Naive thymus-derived CD4-positive, alpha-beta T cell (primary cell): ENCODE measurements at regions not wholly inside any gene's neighbourhood (a gene's known extent, or its start where the extent isn't known, plus 50 kb on each side); places are given as distances from the start of the nearest gene placed in this dataset.

Experiments used
- ATAC-seq: fragments of 150-1000 bp; cut with Tn5 transposase; 2 replicates; pipeline ENCODE4 v1.10.0; 2021; ENCODE audit warnings: mild to moderate bottlenecking, moderate library complexity
- CTCF ChIA-PET: fragments of 350-600 bp; sonication (Branson Sonifier 250); formaldehyde crosslinking; loops from one replicate; lab custom pipeline; 2021; ENCODE audit warnings: antibody characterized with exemption; lab: Charles Lee
- POLR2A ChIA-PET: fragments of 350-600 bp; sonication (Branson Sonifier 250); formaldehyde crosslinking; loops from one replicate; lab custom pipeline; 2021; ENCODE audit warnings: antibody characterized with exemption, inconsistent platforms; lab: Charles Lee
- DNase-seq, 9 donors: peaks; one replicate each; pipeline versions ENCODE4 v3.0.0 to v3.0.0-alpha.2; 2020 to 2022; ENCODE audit warnings: mixed read lengths in 1 of 9
- H3K27ac ChIP-seq: one replicate; pipeline ENCODE4 v1.7.0; 2013; ENCODE audit warnings: mild to moderate bottlenecking, low read depth, low read length, moderate library complexity
- H3K27me3 ChIP-seq, 2 donors: one replicate each; pipeline ENCODE4 v1.7.0; 2013; ENCODE audit warnings: low read length in 2 of 2, mild to moderate bottlenecking in 2 of 2, moderate library complexity in 2 of 2; ENCODE audit not compliant: control insufficient read depth in 2 of 2, insufficient read depth in 2 of 2
- H3K36me3 ChIP-seq, 3 experiments: 1 replicate in 2 of 3; 2 replicates in 1 of 3; pipeline ENCODE4 v1.7.0; 2013; ENCODE audit warnings: low read length in 3 of 3, mild to moderate bottlenecking in 3 of 3, moderate library complexity in 1 of 3; ENCODE audit not compliant: insufficient read depth in 3 of 3, control insufficient read depth in 2 of 3
- H3K4me1 ChIP-seq, 2 donors: one replicate each; pipeline ENCODE4 v1.7.0; 2013; ENCODE audit warnings: low read length in 2 of 2, mild to moderate bottlenecking in 2 of 2, moderate library complexity in 1 of 2; ENCODE audit not compliant: control insufficient read depth in 2 of 2, insufficient read depth in 2 of 2
- H3K4me3 ChIP-seq: 2 replicates; pipeline ENCODE4 v1.7.0; 2013; ENCODE audit warnings: mild to moderate bottlenecking, low read length
- H3K9me3 ChIP-seq, 3 experiments: 1 replicate in 2 of 3; 2 replicates in 1 of 3; pipeline ENCODE4 v1.7.0; 2013; ENCODE audit warnings: low read length in 3 of 3; ENCODE audit not compliant: control insufficient read depth in 2 of 3
- H3K27ac Mint-ChIP-seq, 9 donors: one replicate each; pipeline ENCODE4 v1.8.0; 2020 to 2022; ENCODE audit warnings: mixed read lengths in 9 of 9, mild to moderate bottlenecking in 8 of 9, moderate library complexity in 5 of 9, inconsistent platforms in 2 of 9
- H3K27me3 Mint-ChIP-seq, 5 donors: one replicate each; pipeline ENCODE4 v1.8.0; 2021 to 2022; ENCODE audit warnings: mixed read lengths in 5 of 5, mild to moderate bottlenecking in 1 of 5
- H3K36me3 Mint-ChIP-seq, 5 donors: one replicate each; pipeline ENCODE4 v1.8.0; 2020 to 2022; ENCODE audit warnings: mixed read lengths in 5 of 5, mild to moderate bottlenecking in 3 of 5, inconsistent platforms in 1 of 5
- H3K4me1 Mint-ChIP-seq, 7 donors: one replicate each; pipeline ENCODE4 v1.8.0; 2020 to 2022; ENCODE audit warnings: mixed read lengths in 7 of 7, mild to moderate bottlenecking in 3 of 7, inconsistent platforms in 1 of 7
- H3K4me3 Mint-ChIP-seq, 10 donors: one replicate each; pipeline ENCODE4 v1.8.0; 2020 to 2022; ENCODE audit warnings: mild to moderate bottlenecking in 10 of 10, mixed read lengths in 10 of 10, moderate library complexity in 6 of 10, inconsistent platforms in 2 of 10
- H3K9me3 Mint-ChIP-seq, 11 donors: one replicate each; pipeline ENCODE4 v1.8.0; 2020 to 2022; ENCODE audit warnings: mixed read lengths in 11 of 11, mild to moderate bottlenecking in 4 of 11, inconsistent platforms in 1 of 11, moderate library complexity in 1 of 11
- intact Hi-C, 2 donors: fragments of 100-400 bp; cut with micrococcal nuclease; formaldehyde crosslinking; loops; one replicate each; pipeline ENCODE4 v1.15.1; 2023

DNA sequence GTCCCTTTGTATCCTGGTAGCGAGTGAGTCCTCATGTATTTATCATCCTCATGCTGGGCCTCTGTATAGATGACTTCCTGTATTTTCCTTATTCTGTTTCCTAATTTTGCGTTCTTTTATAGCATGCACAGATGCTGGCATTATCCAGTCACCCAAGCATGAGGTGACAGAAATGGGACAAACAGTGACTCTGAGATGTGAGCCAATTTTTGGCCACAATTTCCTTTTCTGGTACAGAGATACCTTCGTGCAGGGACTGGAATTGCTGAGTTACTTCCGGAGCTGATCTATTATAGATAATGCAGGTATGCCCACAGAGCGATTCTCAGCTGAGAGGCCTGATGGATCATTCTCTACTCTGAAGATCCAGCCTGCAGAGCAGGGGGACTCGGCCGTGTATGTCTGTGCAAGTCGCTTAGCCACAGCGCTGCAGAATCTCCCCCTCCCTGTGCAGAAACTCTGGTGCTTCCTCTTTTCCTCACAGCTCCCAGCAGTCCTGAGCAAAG, 183.1 kb upstream of the PRSS58 start:
- Mint-ChIP-seq H3K27ac (peak overlapping the region in 3 of 9 donors; percentile 22 to 41 (median 41)), H3K9me3 (no peaks in the 10 kb centered on the region), H3K4me3 (peak overlapping the region in 9 of 10 donors; percentile 3 to 66 (median 40)), H3K36me3 (no peaks in the 10 kb centered on the region), H3K4me1 (peaks cover 30 to 57% (median 53%) of the 10 kb centered on the region in 7 donors), H3K27me3 (no peaks in the 10 kb centered on the region)
- Histone ChIP-seq H3K36me3 (no peaks in the 10 kb centered on the region), H3K4me1 (peaks cover 0 to 28% of the 10 kb centered on the region in 2 donors), H3K9me3 (no peaks in the 10 kb centered on the region), H3K4me3 (no peak overlapping the region), H3K27ac (no peak overlapping the region), H3K27me3 (no peaks in the 10 kb centered on the region)
- DNase-seq (peak in 1 of 9 donors; percentile 17), ATAC-seq (peak; percentile 52)
- CTCF ChIA-PET = interaction anchor here (1.0 to 1.3 kb wide), 2 partner anchors 18 to 33 kb away, joined by 3 to 4 read pairs; no protein-coding TSS in a partner anchor
- intact Hi-C loops = loop anchor here in 1 of 2 donors (2.0 to 5.0 kb wide), 2 partner anchors 14 to 41 kb away; no protein-coding TSS in a partner anchor
- POLR2A ChIA-PET = interaction anchor here (0.6 to 2.7 kb wide), 3 partner anchors 12 to 368 kb away, joined by 3 to 17 read pairs (median 4); no protein-coding TSS in a partner anchor

- Histone ChIP-seq H3K27me3 (no peaks in the 10 kb centered on the region), H3K9me3 (no peaks in the 10 kb centered on the region), H3K4me1 (peaks cover under 1 to 27% of the 10 kb centered on the region in 2 donors), H3K36me3 (no peaks in the 10 kb centered on the region), H3K4me3 (no peak overlapping the region), H3K27ac (no peak overlapping the region)
- H3K27me3 Mint-ChIP-seq = no peaks in the 10 kb centered on the region
- intact Hi-C loops = loop anchor here in 1 of 2 donors (2.0 to 5.0 kb wide), 2 partner anchors 14 to 42 kb away; no protein-coding TSS in a partner anchor
- peaks cover 36 to 63% (median 59%) of the 10 kb centered on the region in 7 donors for H3K4me1 Mint-ChIP-seq
- no peaks in the 10 kb centered on the region for H3K9me3 Mint-ChIP-seq
- H3K27ac Mint-ChIP-seq = peak overlapping the region in 4 of 9 donors; percentile 14 to 54 (median 32)
- H3K4me3 Mint-ChIP-seq = peak overlapping the region in 6 of 10 donors; percentile 21 to 66 (median 46)
- DNase-seq (no peak), ATAC-seq (no peak)
- no peaks in the 10 kb centered on the region for H3K36me3 Mint-ChIP-seq
- POLR2A ChIA-PET = interaction anchor here (0.6 to 2.7 kb wide), 4 partner anchors 12 to 373 kb away, joined by 3 to 17 read pairs (median 6); no protein-coding TSS in a partner anchor
- CTCF ChIA-PET = interaction anchor here (0.8 to 1.8 kb wide), 4 partner anchors 19 to 343 kb away, joined by 3 to 6 read pairs (median 4); no protein-coding TSS in a partner anchor
These were observed 182.5 kb upstream of the PRSS58 start for GRCh38 chr7:142440219-142440905.

DNA sequence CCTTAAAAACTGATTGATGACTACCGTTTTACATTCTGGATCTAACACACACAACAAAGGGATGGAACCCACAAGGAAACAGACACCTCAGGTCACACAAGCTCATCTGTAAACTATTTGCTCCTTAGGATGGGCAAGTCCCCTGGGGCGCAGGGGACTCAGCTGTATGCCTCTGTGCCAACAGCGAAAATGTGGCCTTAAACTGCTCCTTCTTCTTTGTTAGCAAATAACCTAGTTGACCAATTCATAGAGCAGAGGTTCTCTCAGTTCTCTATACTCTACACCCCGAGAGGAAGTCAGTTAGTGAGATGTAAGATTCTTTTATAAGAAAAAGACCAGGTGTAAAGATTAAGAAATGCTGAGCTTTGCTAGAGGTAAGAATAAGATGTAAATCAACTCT, 181.9 kb upstream of the PRSS58 start:
- CTCF ChIA-PET = interaction anchor here (0.6 to 1.8 kb wide), 6 partner anchors 20 to 343 kb away, joined by 3 to 6 read pairs (median 4); no protein-coding TSS in a partner anchor
- ATAC-seq = no peak
- no peaks in the 10 kb centered on the region for H3K36me3 ChIP-seq
- Mint-ChIP-seq H3K36me3 (no peaks in the 10 kb centered on the region), H3K27ac (peak overlapping the region in 2 of 9 donors; percentile 13 to 14), H3K27me3 (no peaks in the 10 kb centered on the region), H3K4me3 (peak overlapping the region in 4 of 10 donors; percentile 19 to 58 (median 38)), H3K9me3 (no peaks in the 10 kb centered on the region), H3K4me1 (peaks cover 39 to 63% (median 59%) of the 10 kb centered on the region in 7 donors)
- H3K4me1 ChIP-seq = peaks cover 6 to 30% of the 10 kb centered on the region in 2 donors
- H3K27me3 ChIP-seq = no peaks in the 10 kb centered on the region
- POLR2A ChIA-PET = interaction anchor here (1.5 to 2.7 kb wide), 3 partner anchors 358 to 374 kb away, joined by 4 to 17 read pairs (median 9); no protein-coding TSS in a partner anchor
- H3K4me3 ChIP-seq = no peak overlapping the region
- H3K9me3 ChIP-seq = no peaks in the 10 kb centered on the region
- intact Hi-C loops = loop anchor here (2.0 to 10.0 kb wide), 5 partner anchors 15 to 775 kb away; no protein-coding TSS in a partner anchor
- no peak for DNase-seq
- no peak overlapping the region for H3K27ac ChIP-seq

- Histone ChIP-seq H3K9me3 (no peaks in the 10 kb centered on the region), H3K36me3 (no peaks in the 10 kb centered on the region), H3K4me3 (no peak overlapping the region), H3K4me1 (peaks cover 6 to 28% of the 10 kb centered on the region in 2 donors), H3K27ac (no peak overlapping the region), H3K27me3 (no peaks in the 10 kb centered on the region)
- ChIA-PET POLR2A (interaction anchor here (0.9 to 2.7 kb wide), 3 partner anchors 370 to 564 kb away, joined by 3 to 17 read pairs (median 9); no protein-coding TSS in a partner anchor), CTCF (interaction anchor here (0.6 to 1.8 kb wide), 8 partner anchors 18 to 375 kb away, joined by 3 to 6 read pairs (median 3); no protein-coding TSS in a partner anchor)
- H3K36me3 Mint-ChIP-seq = no peaks in the 10 kb centered on the region
- ATAC-seq (no peak), DNase-seq (no peak)
- no peaks in the 10 kb centered on the region for H3K27me3 Mint-ChIP-seq
- intact Hi-C loops = loop anchor here (1.0 to 10.0 kb wide), 5 partner anchors 20 to 776 kb away; no protein-coding TSS in a partner anchor
- no peak overlapping the region for H3K27ac Mint-ChIP-seq
- H3K9me3 Mint-ChIP-seq = no peaks in the 10 kb centered on the region
- peaks cover 39 to 70% (median 66%) of the 10 kb centered on the region in 7 donors for H3K4me1 Mint-ChIP-seq
- no peak overlapping the region for H3K4me3 Mint-ChIP-seq
These were observed 181.2 kb upstream of the PRSS58 start for GRCh38 chr7:142438923-142439515.

- Mint-ChIP-seq H3K27me3 (no peaks in the 10 kb centered on the region), H3K4me1 (peaks cover 39 to 70% (median 66%) of the 10 kb centered on the region in 7 donors), H3K4me3 (peak overlapping the region in 2 of 10 donors; percentile 0 to 4), H3K36me3 (no peaks in the 10 kb centered on the region), H3K9me3 (no peaks in the 10 kb centered on the region), H3K27ac (peak overlapping the region in 2 of 9 donors; percentile 8 to 11)
- Histone ChIP-seq H3K27ac (no peak overlapping the region), H3K36me3 (no peaks in the 10 kb centered on the region), H3K9me3 (no peaks in the 10 kb centered on the region), H3K4me1 (peaks cover 6 to 26% of the 10 kb centered on the region in 2 donors), H3K27me3 (no peaks in the 10 kb centered on the region), H3K4me3 (no peak overlapping the region)
- intact Hi-C loops = loop anchor here (1.0 to 10.0 kb wide), 5 partner anchors 21 to 776 kb away; no protein-coding TSS in a partner anchor
- ChIA-PET CTCF (interaction anchor here (0.7 to 1.8 kb wide), 5 partner anchors 19 to 375 kb away, joined by 3 to 6 read pairs (median 3); no protein-coding TSS in a partner anchor), POLR2A (interaction anchor here (0.9 to 2.2 kb wide), 2 partner anchors 375 to 565 kb away, joined by 3 to 9 read pairs; no protein-coding TSS in a partner anchor)
- peak in 4 of 9 donors; percentile 25 to 37 (median 31) for DNase-seq
- peak; percentile 71 for ATAC-seq
These were observed 180.5 kb upstream of the PRSS58 start for GRCh38 chr7:142438235-142438922.
